A549 (cell line): ENCODE measurements at regions not wholly inside any gene's neighbourhood (a gene's known extent, or its start where the extent isn't known, plus 50 kb on each side); places are given as distances from the start of the nearest gene placed in this dataset.

Experiments
- ATAC-seq, 2 experiments: fragments of 200-7000 bp in 1 of 2; fragments of >200 bp in 1 of 2; cut with Nextera tagmentation in 1 of 2; cut with Tn5 transposase in 1 of 2; 3 replicates each; pipeline versions ENCODE4 v1.8.0 to v1.9.1; 2018 to 2020; ENCODE audit warnings: mild to moderate bottlenecking in 1 of 2, moderate library complexity in 1 of 2
- CTCF ChIA-PET: fragments of 300-600 bp; sonication (Branson Sonifier 250); formaldehyde crosslinking; extraction: SDS; loops from one replicate; lab custom pipeline; 2021; ENCODE audit warnings: antibody characterized with exemption, inconsistent platforms; lab: Yijun Ruan, JAX
- POLR2A ChIA-PET: fragments of 350-600 bp; formaldehyde crosslinking; extraction: SDS; loops from one replicate; lab custom pipeline; 2021; ENCODE audit warnings: antibody characterized with exemption, inconsistent platforms; lab: Yijun Ruan, JAX
- DNase-seq, 2 experiments: peaks; one replicate each; pipeline versions ENCODE4 v3.0.0 to v3.0.0-alpha.2; 2011 to 2016; ENCODE audit warnings: low read depth in 1 of 2, low spot score in 1 of 2
- FAIRE-seq: peaks from 2 replicates; lab custom pipeline; 2011; peaks lifted over from hg19 to GRCh38; lab: Jason Lieb, UNC
- H3K27ac ChIP-seq, 2 experiments: fragments of >200 bp; sonication (Bioruptor Twin); formaldehyde crosslinking; 3 replicates each; pipeline ENCODE4 v1.5.1; 2016 to 2017
- H3K4me1 ChIP-seq: fragments of >200 bp; sonication (Bioruptor Twin); formaldehyde crosslinking; 3 replicates; pipeline ENCODE4 v1.6.1; 2016
- H3K4me2 ChIP-seq: fragments of >200 bp; sonication (Bioruptor Twin); formaldehyde crosslinking; 3 replicates; pipeline ENCODE4 v1.6.1; 2016
- H3K4me3 ChIP-seq: fragments of >200 bp; sonication (Bioruptor Twin); formaldehyde crosslinking; 3 replicates; pipeline ENCODE4 v1.5.1; 2016
- H3K9me3 ChIP-seq: fragments of >200 bp; sonication (Bioruptor Twin); formaldehyde crosslinking; 3 replicates; pipeline ENCODE4 v1.6.1; 2016
- BCL3 ChIP-seq: fragments of >200 bp; sonication (Bioruptor Twin); formaldehyde crosslinking; IDR thresholded peaks from 3 replicates; pipeline ENCODE4 v1.6.1; 2016
- CEBPB ChIP-seq, 2 experiments: fragments of >200 bp in 1 of 2; sonication (Bioruptor Twin) in 1 of 2; formaldehyde crosslinking in 1 of 2; IDR thresholded peaks; 2 replicates each; pipeline ENCODE4 v1.6.1; 2012 to 2016
- CHD4 ChIP-seq: fragments of 200-600 bp; sonication (generic); IDR thresholded peaks from 2 replicates; pipeline ENCODE4 v1.6.1; 2016; ENCODE audit warnings: antibody characterized with exemption, mild to moderate bottlenecking, borderline replicate concordance
- E2F6 ChIP-seq: IDR thresholded peaks from 2 replicates; pipeline ENCODE4 v1.6.1; 2012; ENCODE audit warnings: low read depth, borderline replicate concordance
- EHF ChIP-seq: fragments of 250-450 bp; sonication (Bioruptor Pico); IDR thresholded peaks from 2 replicates; pipeline ENCODE4 v1.5.0; 2020; ENCODE audit warnings: mild to moderate bottlenecking
- ELK1 ChIP-seq: fragments of 150-350 bp; IDR thresholded peaks from 2 replicates; pipeline ENCODE4 v1.6.1; 2014; ENCODE audit warnings: low read depth, mild to moderate bottlenecking, low read length
- ESRRA ChIP-seq: fragments of 150-350 bp; IDR thresholded peaks from 2 replicates; pipeline ENCODE4 v1.6.1; 2014; ENCODE audit warnings: mild to moderate bottlenecking, low read length, borderline replicate concordance
- FOSB ChIP-seq: fragments of 250-450 bp; sonication (Bioruptor Pico); IDR thresholded peaks from 2 replicates; pipeline ENCODE4 v1.5.0; 2020; ENCODE audit warnings: mild to moderate bottlenecking, moderate library complexity
- FOXS1 ChIP-seq: fragments of 250-450 bp; sonication (Bioruptor Pico); IDR thresholded peaks from 2 replicates; pipeline ENCODE4 v1.5.0; 2020; ENCODE audit warnings: mild to moderate bottlenecking, moderate library complexity
- GATA3 ChIP-seq: IDR thresholded peaks from 2 replicates; pipeline ENCODE4 v1.6.1; 2012; ENCODE audit warnings: borderline replicate concordance
- HES2 ChIP-seq: fragments of >200 bp; sonication (Bioruptor Twin); formaldehyde crosslinking; IDR thresholded peaks from 2 replicates; pipeline ENCODE4 v1.6.1; 2016
- HEYL ChIP-seq: fragments of 250-450 bp; sonication (Bioruptor Pico); IDR thresholded peaks from 2 replicates; pipeline ENCODE4 v1.8.0; 2021; ENCODE audit warnings: mild to moderate bottlenecking, moderate library complexity
- HOXA7 ChIP-seq: fragments of 250-450 bp; sonication (Bioruptor Pico); IDR thresholded peaks from 2 replicates; pipeline ENCODE4 v1.5.0; 2020; ENCODE audit warnings: mild to moderate bottlenecking, moderate library complexity
- HOXB13 ChIP-seq: fragments of 250-450 bp; sonication (Bioruptor Pico); IDR thresholded peaks from 2 replicates; pipeline ENCODE4 v1.5.0; 2020; ENCODE audit warnings: low read depth, mild to moderate bottlenecking, moderate library complexity
- JUNB ChIP-seq: fragments of >200 bp; sonication (Bioruptor Twin); formaldehyde crosslinking; IDR thresholded peaks from 2 replicates; pipeline ENCODE4 v1.6.1; 2016
- KDM1A ChIP-seq: fragments of 200-600 bp; sonication (generic); IDR thresholded peaks from 2 replicates; pipeline ENCODE4 v1.6.1; 2016; ENCODE audit warnings: low read depth, mild to moderate bottlenecking
- MYC ChIP-seq: IDR thresholded peaks from 2 replicates; pipeline ENCODE4 v1.6.1; 2012; ENCODE audit warnings: mild to moderate bottlenecking, inconsistent platforms, low read length, improper control_type of control experiment, borderline replicate concordance
- NFE2L2 ChIP-seq: fragments of 150-350 bp; conservative IDR thresholded peaks from 2 replicates; pipeline ENCODE4 v1.6.1; 2014; ENCODE audit warnings: low read length
- NR3C1 ChIP-seq: fragments of >200 bp; sonication (Bioruptor Twin); formaldehyde crosslinking; IDR thresholded peaks from 3 replicates; pipeline ENCODE4 v1.6.1; 2017
- RAD21 ChIP-seq, 2 experiments: fragments of >200 bp in 1 of 2; sonication (Bioruptor Twin) in 1 of 2; formaldehyde crosslinking in 1 of 2; IDR thresholded peaks in 1 of 2; conservative IDR thresholded peaks in 1 of 2; 2 replicates in 1 of 2; 3 replicates in 1 of 2; pipeline ENCODE4 v1.6.1; 2012 to 2018; ENCODE audit warnings: inconsistent platforms in 1 of 2
- RCOR1 ChIP-seq: fragments of 150-350 bp; IDR thresholded peaks from 2 replicates; pipeline ENCODE4 v1.6.1; 2014; ENCODE audit warnings: antibody characterized with exemption, low read length, low read depth
- RNF2 ChIP-seq: fragments of 200-600 bp; sonication (generic); IDR thresholded peaks from 2 replicates; pipeline ENCODE4 v1.6.1; 2016; ENCODE audit warnings: low read depth, mild to moderate bottlenecking, antibody characterized with exemption, moderate library complexity, borderline replicate concordance
- SMC3 ChIP-seq: fragments of >200 bp; sonication (Bioruptor Twin); formaldehyde crosslinking; IDR thresholded peaks from 3 replicates; pipeline ENCODE4 v1.6.1; 2018; ENCODE audit warnings: inconsistent platforms
- SREBF2 ChIP-seq: fragments of 450-650 bp; IDR thresholded peaks from 2 replicates; pipeline ENCODE4 v1.6.1; 2014; ENCODE audit warnings: mild to moderate bottlenecking, moderate library complexity
- USF2 ChIP-seq: fragments of 450-650 bp; IDR thresholded peaks from 2 replicates; pipeline ENCODE4 v1.6.1; 2014; ENCODE audit warnings: antibody characterized with exemption
- ZFP36 ChIP-seq: fragments of 450-650 bp; IDR thresholded peaks from 2 replicates; pipeline ENCODE4 v1.6.1; 2014; ENCODE audit warnings: borderline replicate concordance; ENCODE audit not compliant: partially characterized antibody
- WGBS: methylation state at CpG from one replicate; pipeline ENCODE4 v1.1.6; 2017; ENCODE audit errors: missing lambda C conversion rate; 5-methylcytosine and 5-hydroxymethylcytosine counted together

GRCh38 chr17:33464669-33465280 lies 171.7 kb upstream of the ASIC2 start:
- no peaks in the 10 kb centered on the region for H3K4me1 ChIP-seq
- H3K4me2 ChIP-seq, result no peak overlapping the region
- TF ChIP-seq SREBF2 (no peak), SMC3 (no peak), FOSB (CRISPR knock-in tag) (no peak), RNF2 (no peak), JUNB (no peak), BCL3 (no peak), KDM1A (no peak)
- no peak overlapping the region for H3K4me3 ChIP-seq
- FAIRE-seq, result no peak
- H3K27ac ChIP-seq, result no peak overlapping the region
- ChIA-PET CTCF (interaction anchor here (0.7 to 1.0 kb wide), 2 partner anchors 10 to 14 kb away, joined by 3 to 4 read pairs; no protein-coding TSS in a partner anchor), POLR2A (no interaction called here)
- no peaks in the 10 kb centered on the region for H3K9me3 ChIP-seq
- no peak for ATAC-seq
- no peak for DNase-seq

- Histone ChIP-seq H3K9me3 (no peaks in the 10 kb centered on the region), H3K27ac (no peak overlapping the region), H3K4me3 (no peak overlapping the region), H3K4me2 (no peak overlapping the region), H3K4me1 (no peaks in the 10 kb centered on the region)
- POLR2A ChIA-PET, result no interaction called here
- CTCF ChIA-PET, result interaction anchor here (0.8 to 2.6 kb wide), 3 partner anchors 9 to 687 kb away, joined by 3 to 7 read pairs (median 5); no protein-coding TSS in a partner anchor
- FAIRE-seq (no peak), ATAC-seq (no peak), DNase-seq (no peak)
- WGBS, result 9% methylated on average over 3 of the region's 3 CpGs
- TF ChIP-seq FOXS1 (CRISPR knock-in tag) (no peak), BCL3 (no peak), EHF (CRISPR knock-in tag) (no peak), NFE2L2 (no peak), HEYL (CRISPR knock-in tag) (no peak), SREBF2 (no peak), RAD21 (conservative IDR thresholded peaks at IDR 0.05 in 1 of 2, IDR thresholded peaks at IDR 0.05 in 1 of 2) (no peak), USF2 (no peak), GATA3 (no peak)
Observed at GRCh38 chr17:33469421-33469820, 176.3 kb upstream of the ASIC2 start.

GRCh38 chr17:33469911-33470310 lies 176.8 kb upstream of the ASIC2 start:
- CTCF ChIA-PET, result interaction anchor here (0.8 to 2.6 kb wide), 4 partner anchors 9 to 688 kb away, joined by 3 to 7 read pairs (median 4); no protein-coding TSS in a partner anchor
- no peak overlapping the region for H3K4me2 ChIP-seq
- POLR2A ChIA-PET, result no interaction called here
- no peak for TF ChIP-seq HES2
- no peak for TF ChIP-seq GATA3
- TF ChIP-seq HOXB13 (CRISPR knock-in tag), result no peak
- no peak for TF ChIP-seq CEBPB (IDR thresholded peaks at IDR 0.05)
- no peak for TF ChIP-seq HOXA7
- TF ChIP-seq NR3C1, result no peak
- no peak for TF ChIP-seq FOXS1 (CRISPR knock-in tag)
- no peak for TF ChIP-seq ESRRA
- TF ChIP-seq HEYL (CRISPR knock-in tag), result no peak
- no peak for TF ChIP-seq RCOR1
- no peak for TF ChIP-seq SREBF2
- TF ChIP-seq ELK1, result no peak
- TF ChIP-seq E2F6, result no peak
- no peak for TF ChIP-seq ZFP36
- TF ChIP-seq CHD4, result no peak
- no peak for TF ChIP-seq RAD21 (conservative IDR thresholded peaks at IDR 0.05 in 1 of 2, IDR thresholded peaks at IDR 0.05 in 1 of 2)
- no peak for TF ChIP-seq MYC
- TF ChIP-seq, all 56 proteins: peak for 0
- no peak for FAIRE-seq
- peak in 1 of 2 experiments; percentile 10 for DNase-seq
- H3K9me3 ChIP-seq, result no peaks in the 10 kb centered on the region
- H3K4me1 ChIP-seq, result no peaks in the 10 kb centered on the region
- WGBS, result 4% methylated on average over 2 of the region's 2 CpGs
- H3K4me3 ChIP-seq, result no peak overlapping the region
- H3K27ac ChIP-seq, result no peak overlapping the region
- peak; percentile 51 to 79; a peak in 4 of 6 replicates for ATAC-seq
